ENCODE measurements at regions not wholly inside any gene's neighbourhood (a gene's known extent, or its start where the extent isn't known, plus 50 kb on each side); places are given as distances from the start of the nearest gene placed in this dataset.

DNA sequence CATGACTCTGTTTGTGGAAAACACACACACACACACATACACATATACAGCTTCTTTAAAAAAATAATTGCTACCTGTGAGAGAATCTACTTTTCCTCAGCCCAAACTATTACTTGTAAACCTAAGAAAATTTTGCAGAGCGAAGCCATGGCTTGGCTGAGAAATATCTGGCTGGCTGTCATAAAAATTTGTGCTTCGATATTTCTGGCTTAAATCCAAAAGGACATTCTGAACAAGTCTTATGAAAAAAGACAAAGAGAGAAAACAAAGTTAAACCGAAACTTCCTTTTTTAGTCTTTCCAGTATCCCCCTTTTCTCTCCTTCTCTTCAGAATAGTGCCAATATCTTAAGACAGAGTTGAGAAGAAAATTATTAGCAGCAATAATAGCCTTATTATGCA is 2048.0 kb downstream of the SUCLG1 start:
- DNase-seq (ENCODE audit: low read depth) = no peak
- no peak overlapping the region for H3K4me3 ChIP-seq (ENCODE audit: low read depth, low read length)
- TF ChIP-seq, protein P1, sequence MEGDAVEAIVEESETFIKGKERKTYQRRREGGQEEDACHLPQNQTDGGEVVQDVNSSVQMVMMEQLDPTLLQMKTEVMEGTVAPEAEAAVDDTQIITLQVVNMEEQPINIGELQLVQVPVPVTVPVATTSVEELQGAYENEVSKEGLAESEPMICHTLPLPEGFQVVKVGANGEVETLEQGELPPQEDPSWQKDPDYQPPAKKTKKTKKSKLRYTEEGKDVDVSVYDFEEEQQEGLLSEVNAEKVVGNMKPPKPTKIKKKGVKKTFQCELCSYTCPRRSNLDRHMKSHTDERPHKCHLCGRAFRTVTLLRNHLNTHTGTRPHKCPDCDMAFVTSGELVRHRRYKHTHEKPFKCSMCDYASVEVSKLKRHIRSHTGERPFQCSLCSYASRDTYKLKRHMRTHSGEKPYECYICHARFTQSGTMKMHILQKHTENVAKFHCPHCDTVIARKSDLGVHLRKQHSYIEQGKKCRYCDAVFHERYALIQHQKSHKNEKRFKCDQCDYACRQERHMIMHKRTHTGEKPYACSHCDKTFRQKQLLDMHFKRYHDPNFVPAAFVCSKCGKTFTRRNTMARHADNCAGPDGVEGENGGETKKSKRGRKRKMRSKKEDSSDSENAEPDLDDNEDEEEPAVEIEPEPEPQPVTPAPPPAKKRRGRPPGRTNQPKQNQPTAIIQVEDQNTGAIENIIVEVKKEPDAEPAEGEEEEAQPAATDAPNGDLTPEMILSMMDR (IDR thresholded peaks at IDR 0.05; ENCODE audit: insufficient read depth, low read length) = no peak

DNA sequence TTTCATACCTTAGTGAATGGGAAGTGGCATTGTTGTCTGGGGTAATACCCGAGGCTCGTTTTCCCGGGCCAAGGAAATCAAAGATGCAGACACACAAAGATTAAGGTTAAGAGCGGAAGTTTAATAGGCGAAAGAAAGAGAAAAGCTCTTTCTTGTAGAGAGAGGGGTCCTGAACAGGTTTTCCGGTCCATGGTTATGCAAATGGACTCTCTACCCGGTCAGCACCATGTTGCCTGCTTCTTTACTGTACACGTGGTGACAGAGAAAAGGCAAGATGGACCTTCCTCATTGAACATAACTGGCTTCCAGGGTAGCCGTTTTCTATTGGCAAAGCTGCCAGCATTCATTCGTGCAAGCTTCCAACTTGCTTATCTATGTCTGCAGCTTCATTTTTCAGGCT is 2063.5 kb downstream of the SUCLG1 start:
- TF ChIP-seq, protein P1 (IDR thresholded peaks at IDR 0.05; ENCODE audit: insufficient read depth, low read length) = no peak
- DNase-seq (ENCODE audit: low read depth) = no peak
- no peak overlapping the region for H3K4me3 ChIP-seq (ENCODE audit: low read depth, low read length)

- no peak overlapping the region for H3K4me3 ChIP-seq (ENCODE audit: low read depth, low read length)
- TF ChIP-seq, protein P1 (IDR thresholded peaks at IDR 0.05; ENCODE audit: insufficient read depth, low read length) = no peak
Measured at GRCh38 chr2:82391386-82391785, 2067.7 kb downstream of the SUCLG1 start.

GRCh38 chr2:82355622-82356021 is 2051.1 kb upstream of the LRRTM1 start:
- TF ChIP-seq, protein P1 (IDR thresholded peaks at IDR 0.05; ENCODE audit: insufficient read depth, low read length) = no peak
- DNase-seq (ENCODE audit: low read depth) = no peak
- H3K4me3 ChIP-seq (ENCODE audit: low read depth, low read length) = no peak overlapping the region

More at GRCh38 chr2:82391386-82391785, 2067.7 kb downstream of the SUCLG1 start:
- DNase-seq (ENCODE audit: low read depth) = no peak

- H3K4me3 ChIP-seq (ENCODE audit: low read depth, low read length) = no peak overlapping the region
- TF ChIP-seq, protein P1 (IDR thresholded peaks at IDR 0.05; ENCODE audit: insufficient read depth, low read length) = no peak
- DNase-seq (ENCODE audit: low read depth) = no peak
Measured at GRCh38 chr2:82345910-82346309, 2041.4 kb upstream of the LRRTM1 start.

GRCh38 chr2:82344670-82345069 is 2040.1 kb upstream of the LRRTM1 start:
- no peak for DNase-seq (ENCODE audit: low read depth)
- TF ChIP-seq, protein P1 (IDR thresholded peaks at IDR 0.05; ENCODE audit: insufficient read depth, low read length) = no peak
- H3K4me3 ChIP-seq (ENCODE audit: low read depth, low read length) = no peak overlapping the region

- DNase-seq (ENCODE audit: low read depth) = no peak
- TF ChIP-seq, protein P1 (IDR thresholded peaks at IDR 0.05; ENCODE audit: insufficient read depth, low read length) = no peak
- H3K4me3 ChIP-seq (ENCODE audit: low read depth, low read length) = no peak overlapping the region
Measured at GRCh38 chr2:82342356-82342755, 2037.8 kb upstream of the LRRTM1 start.

All from fibroblast of the aortic adventitia (primary cell).